Left kidney (tissue), 1 donor: ENCODE measurements at regions not wholly inside any gene's neighbourhood (a gene's known extent, or its start where the extent isn't known, plus 50 kb on each side); places are given as distances from the start of the nearest gene placed in this dataset.

Experiments used
- DNase-seq: peaks from one replicate; pipeline ENCODE4 v3.0.0-alpha.2; 2013

- DNase-seq = no peak
These were observed 402.7 kb downstream of the SOX9 start for GRCh38 chr17:72523491-72523890.

GRCh38 chr17:72525225-72526015 is 404.6 kb downstream of the SOX9 start:
- DNase-seq = no peak

DNA sequence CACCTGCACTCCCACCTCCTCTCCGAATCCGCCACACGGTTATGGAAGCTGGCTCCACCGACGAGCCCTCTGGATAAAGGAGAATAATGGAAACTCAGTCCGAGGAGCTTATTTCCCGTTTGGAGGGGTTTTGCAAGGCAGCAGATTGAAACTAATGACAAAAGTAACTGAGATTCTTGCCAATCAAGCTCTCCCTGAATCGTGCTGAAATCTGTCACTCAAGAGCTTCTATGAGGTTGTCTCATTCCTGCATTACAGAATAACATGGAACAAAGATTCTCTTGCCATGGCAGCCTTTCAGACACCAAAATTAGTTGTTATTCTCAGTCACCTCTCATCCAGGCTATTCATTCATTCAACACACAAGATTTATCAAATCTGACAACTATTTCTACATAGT is 405.9 kb downstream of the SOX9 start:
- no peak for DNase-seq

DNA sequence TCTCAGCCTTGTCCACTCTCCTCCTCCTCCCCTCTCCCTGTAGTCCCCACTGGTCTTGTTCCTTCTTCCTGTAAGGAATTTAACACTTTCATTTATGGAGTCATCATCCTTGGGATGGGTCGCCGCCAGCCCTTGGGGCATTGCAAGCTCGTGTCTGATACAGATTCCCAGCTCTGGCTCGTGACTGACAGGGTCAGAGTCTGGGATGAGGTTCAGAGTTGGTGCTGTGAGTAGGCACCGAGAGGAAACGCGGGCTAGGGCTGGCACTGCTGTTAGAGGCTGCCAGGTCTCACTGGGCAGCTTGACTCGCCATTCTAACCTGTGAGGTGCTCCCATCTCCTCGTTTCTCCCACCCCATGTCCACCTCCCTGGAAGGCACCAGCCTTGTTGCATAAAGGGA is 407.0 kb downstream of the SOX9 start:
- no peak for DNase-seq

GRCh38 chr17:72528683-72529082 is 407.9 kb downstream of the SOX9 start:
- DNase-seq = no peak

GRCh38 chr17:72529386-72529785 is 408.6 kb downstream of the SOX9 start:
- DNase-seq = no peak

DNA sequence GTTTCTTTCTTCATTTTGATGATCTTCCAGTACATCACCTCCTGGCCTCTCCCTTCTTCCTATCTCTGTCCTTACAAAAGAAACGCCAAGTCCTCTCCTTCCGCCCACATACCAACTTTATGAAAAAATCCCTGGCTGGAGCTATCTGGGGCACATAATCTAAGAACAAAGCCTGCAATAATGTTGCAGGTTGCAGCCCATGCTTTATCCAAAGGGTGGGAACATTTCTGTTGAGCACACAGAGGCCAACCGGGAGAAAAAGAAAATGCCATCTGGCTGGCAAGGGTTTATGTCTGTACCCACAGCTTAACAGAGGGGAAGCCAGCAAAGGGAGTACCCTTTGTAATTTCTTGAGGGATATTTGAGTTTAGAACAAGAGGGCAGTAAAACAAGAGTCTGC is 409.6 kb downstream of the SOX9 start:
- DNase-seq = no peak

DNA sequence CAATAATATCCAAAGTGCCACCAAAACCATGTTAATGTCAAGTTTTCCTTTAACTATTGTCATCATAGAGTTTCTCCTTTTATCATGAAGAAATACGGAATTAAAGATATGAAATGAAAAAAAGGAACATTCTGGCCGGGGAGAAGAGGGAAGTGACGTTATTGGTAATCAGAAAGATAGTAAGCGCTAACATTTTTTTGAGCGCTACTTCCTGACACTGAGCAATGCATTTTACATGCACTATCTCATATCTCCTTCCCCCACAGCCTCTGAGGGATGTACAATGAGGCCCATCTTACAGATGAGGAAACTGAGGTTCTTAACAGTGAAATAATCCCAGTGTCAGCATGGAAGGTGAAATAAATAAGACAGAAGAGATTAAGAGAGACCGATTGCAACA is 410.9 kb downstream of the SOX9 start:
- DNase-seq = no peak

- DNase-seq = no peak
These were observed 413.4 kb downstream of the SOX9 start for GRCh38 chr17:72534265-72534664.

- DNase-seq = no peak
These were observed 414.0 kb downstream of the SOX9 start for GRCh38 chr17:72534776-72535175.

- DNase-seq = no peak
These were observed 414.5 kb downstream of the SOX9 start for GRCh38 chr17:72535346-72535745.

GRCh38 chr17:72535779-72536178 is 415.0 kb downstream of the SOX9 start:
- no peak for DNase-seq

- DNase-seq = no peak
These were observed 416.0 kb downstream of the SOX9 start for GRCh38 chr17:72536788-72537187.

DNA sequence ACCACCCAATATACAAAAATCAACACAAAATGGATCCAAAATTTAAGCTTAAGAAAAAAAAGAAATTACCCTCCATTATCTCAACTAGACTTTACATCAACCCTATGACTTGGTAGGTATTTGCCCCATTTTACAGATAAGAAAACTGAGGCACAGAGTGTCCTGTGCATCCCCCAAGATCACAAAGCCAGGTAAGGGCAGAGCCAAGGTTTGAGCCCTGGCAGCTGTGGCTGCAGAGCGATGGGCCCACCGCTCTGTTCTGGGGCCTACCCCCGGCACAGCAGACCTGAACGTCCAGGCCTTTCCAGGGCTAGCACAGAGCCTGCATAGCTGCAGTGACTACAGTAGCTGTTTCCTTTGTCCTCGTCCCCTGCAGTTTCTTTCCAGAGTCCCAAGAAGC is 417.6 kb downstream of the SOX9 start:
- no peak for DNase-seq

- no peak for DNase-seq
These were observed 418.1 kb downstream of the SOX9 start for GRCh38 chr17:72538901-72539352.

- DNase-seq = peak; percentile 71
These were observed 419.4 kb downstream of the SOX9 start for GRCh38 chr17:72539981-72540897.

- DNase-seq = no peak
These were observed 421.5 kb downstream of the SOX9 start for GRCh38 chr17:72542317-72542716.

GRCh38 chr17:72545766-72546165 is 424.9 kb downstream of the SOX9 start:
- DNase-seq = no peak

GRCh38 chr17:72553051-72553755 is 432.4 kb downstream of the SOX9 start:
- no peak for DNase-seq

DNA sequence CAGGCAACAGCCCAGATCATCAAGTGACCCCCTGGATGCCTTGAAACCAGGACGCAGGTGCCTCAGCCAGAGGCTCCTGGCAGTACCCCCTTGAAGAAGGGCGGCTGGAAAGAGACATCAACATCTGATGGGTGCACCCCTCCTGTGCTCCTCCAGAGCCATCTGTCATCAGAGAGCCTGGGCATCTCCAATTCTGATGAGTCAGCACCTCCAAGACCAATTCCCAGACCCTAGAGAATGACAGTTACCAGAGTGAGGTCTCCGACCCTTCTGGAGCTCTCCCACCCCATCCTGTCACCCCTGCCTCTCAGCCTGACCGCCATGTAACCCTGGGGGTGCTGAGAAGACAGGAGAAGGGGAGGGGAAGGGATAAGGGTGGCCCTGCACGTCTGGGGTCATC is 433.7 kb downstream of the SOX9 start:
- DNase-seq = no peak

GRCh38 chr17:72555052-72555451 is 434.2 kb downstream of the SOX9 start:
- no peak for DNase-seq
